ENCODE measurements at regions not wholly inside any gene's neighbourhood (a gene's known extent, or its start where the extent isn't known, plus 50 kb on each side); places are given as distances from the start of the nearest gene placed in this dataset.

DNA sequence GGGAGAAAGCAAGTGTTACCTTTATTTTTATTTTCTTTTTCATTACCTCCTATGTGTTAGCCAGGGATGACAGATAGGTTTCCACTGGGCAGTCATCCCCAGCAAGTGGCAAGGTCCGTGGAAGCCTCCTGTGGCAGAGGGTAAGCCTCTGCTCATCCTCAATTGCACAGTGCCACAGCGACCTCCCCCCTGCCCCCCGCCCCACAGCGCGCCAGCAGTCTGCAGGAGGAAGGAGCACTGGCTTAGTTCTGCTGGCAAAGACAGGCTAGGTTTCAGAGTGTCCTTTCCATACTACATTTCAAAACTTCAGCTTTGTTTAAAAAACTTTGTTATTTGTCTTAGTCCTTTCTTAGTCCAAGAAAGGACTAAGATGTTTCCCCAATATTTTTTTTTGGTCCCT is 194.7 kb downstream of the EXOC5 start:
- no peak overlapping the region for H3K4me3 Mint-ChIP-seq
- no peak overlapping the region for H3K14ac ChIP-seq (ENCODE audit: insufficient read depth, low read length)
- no peak overlapping the region for H4K91ac ChIP-seq (ENCODE audit: insufficient read length, low read depth, low read length)
- H2AFZ ChIP-seq (ENCODE audit: low read length), result no peak overlapping the region
- no peak overlapping the region for H4K5ac ChIP-seq (ENCODE audit: insufficient read length, low read depth, low read length)
- no peak overlapping the region for H3K27ac Mint-ChIP-seq
- no peak overlapping the region for H3K9ac ChIP-seq (ENCODE audit: extremely low read depth, insufficient read length, low read length)
- no peak overlapping the region for H3K56ac ChIP-seq (ENCODE audit: insufficient read length, low read depth, low read length)
- H3K4ac ChIP-seq (ENCODE audit: low read depth, low read length), result no peak overlapping the region
- DNase-seq, result no peak
- H3K4me1 Mint-ChIP-seq, result peaks cover 14 to 29% of the 10 kb centered on the region in 2 experiments
- H2BK5ac ChIP-seq (ENCODE audit: insufficient read length, low read length), result no peak overlapping the region
- no CpG with 5 or more reads among the region's 5 CpGs for WGBS (ENCODE audit: extremely low coverage, insufficient read length, low lambda C conversion rate)
- no peak overlapping the region for H2BK20ac ChIP-seq (ENCODE audit: low read depth, low read length, poor library complexity, severe bottlenecking)
- H3K4me2 ChIP-seq (ENCODE audit: insufficient read depth, insufficient read length, low read length), result no peak overlapping the region
- no peaks in the 10 kb centered on the region for H3K23me2 ChIP-seq (ENCODE audit: insufficient read length, low read depth, low read length, poor library complexity, severe bottlenecking)
- no peaks in the 10 kb centered on the region for H3K27me3 Mint-ChIP-seq (ENCODE audit: low read depth)
- no peak overlapping the region for H3K27ac ChIP-seq (ENCODE audit: insufficient read length, low read depth, low read length)
- H2BK15ac ChIP-seq (ENCODE audit: low read depth, low read length), result no peak overlapping the region
- no peaks in the 10 kb centered on the region for H3K79me1 ChIP-seq (ENCODE audit: insufficient read depth, low read depth, low read length, poor library complexity, severe bottlenecking)
- no peak overlapping the region for H3T11ph ChIP-seq (ENCODE audit: low read length)
- H4K8ac ChIP-seq (replicated peaks; ENCODE audit: insufficient read length, low read depth, low read length), result no peak overlapping the region
- H3K9me3 ChIP-seq (ENCODE audit: control insufficient read depth, low read depth, low read length), result no peaks in the 10 kb centered on the region
- no peak overlapping the region for H2BK12ac ChIP-seq (ENCODE audit: insufficient read length, low read depth, low read length)
- H4K20me1 ChIP-seq (ENCODE audit: control insufficient read depth, insufficient read depth, insufficient read length), result no peaks in the 10 kb centered on the region
- no peaks in the 10 kb centered on the region; a peak in 1 of 5 replicates for H3K9me3 Mint-ChIP-seq
- H3K27me3 ChIP-seq (ENCODE audit: insufficient read depth, low read length), result no peaks in the 10 kb centered on the region
- no peaks in the 10 kb centered on the region for H3K79me2 ChIP-seq (ENCODE audit: insufficient read depth, low read length)
- no peak overlapping the region for H2AK5ac ChIP-seq (ENCODE audit: insufficient read length, low read length)
- TF ChIP-seq, protein P1, sequence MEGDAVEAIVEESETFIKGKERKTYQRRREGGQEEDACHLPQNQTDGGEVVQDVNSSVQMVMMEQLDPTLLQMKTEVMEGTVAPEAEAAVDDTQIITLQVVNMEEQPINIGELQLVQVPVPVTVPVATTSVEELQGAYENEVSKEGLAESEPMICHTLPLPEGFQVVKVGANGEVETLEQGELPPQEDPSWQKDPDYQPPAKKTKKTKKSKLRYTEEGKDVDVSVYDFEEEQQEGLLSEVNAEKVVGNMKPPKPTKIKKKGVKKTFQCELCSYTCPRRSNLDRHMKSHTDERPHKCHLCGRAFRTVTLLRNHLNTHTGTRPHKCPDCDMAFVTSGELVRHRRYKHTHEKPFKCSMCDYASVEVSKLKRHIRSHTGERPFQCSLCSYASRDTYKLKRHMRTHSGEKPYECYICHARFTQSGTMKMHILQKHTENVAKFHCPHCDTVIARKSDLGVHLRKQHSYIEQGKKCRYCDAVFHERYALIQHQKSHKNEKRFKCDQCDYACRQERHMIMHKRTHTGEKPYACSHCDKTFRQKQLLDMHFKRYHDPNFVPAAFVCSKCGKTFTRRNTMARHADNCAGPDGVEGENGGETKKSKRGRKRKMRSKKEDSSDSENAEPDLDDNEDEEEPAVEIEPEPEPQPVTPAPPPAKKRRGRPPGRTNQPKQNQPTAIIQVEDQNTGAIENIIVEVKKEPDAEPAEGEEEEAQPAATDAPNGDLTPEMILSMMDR (conservative IDR thresholded peaks at IDR 0.05), result no peak
- H3K36me3 Mint-ChIP-seq (ENCODE audit: insufficient read depth in 1 of 3, low read depth in 3 of 3), result no peaks in the 10 kb centered on the region
- no peaks in the 10 kb centered on the region; the same call in 1 of the 2 replicates for H3K4me1 ChIP-seq (ENCODE audit: insufficient read depth, low read length)
- H3K23ac ChIP-seq (ENCODE audit: insufficient read length, low read depth, low read length), result no peak overlapping the region
- H2BK120ac ChIP-seq (ENCODE audit: low read depth, low read length, poor library complexity, severe bottlenecking), result no peak overlapping the region
- H3K18ac ChIP-seq (ENCODE audit: insufficient read length, low read depth, low read length), result no peak overlapping the region

Measured in H9 (cell line).